Astrocyte (in vitro differentiated cells and primary cell): ENCODE measurements at regions not wholly inside any gene's neighbourhood (a gene's known extent, or its start where the extent isn't known, plus 50 kb on each side); places are given as distances from the start of the nearest gene placed in this dataset.

Experiments used
- DNase-seq: peaks from one replicate; pipeline ENCODE4 v3.0.0-alpha.2; 2010; ENCODE audit warnings: low read depth
- FAIRE-seq: peaks from 2 replicates; lab custom pipeline; 2011; peaks lifted over from hg19 to GRCh38; lab: Jason Lieb, UNC
- H2AFZ ChIP-seq: 2 replicates; pipeline ENCODE4 v1.6.0; 2012; ENCODE audit warnings: low read depth, low read length, inconsistent platforms
- H3K27ac ChIP-seq: 2 replicates; pipeline ENCODE4 v1.5.1; 2011; ENCODE audit warnings: low read depth, low read length, inconsistent platforms
- H3K27me3 ChIP-seq: 2 replicates; pipeline ENCODE4 v1.6.0; 2011; ENCODE audit warnings: low read length, inconsistent platforms; ENCODE audit not compliant: insufficient read depth
- H3K36me3 ChIP-seq: 2 replicates; pipeline ENCODE4 v1.5.1; 2011; ENCODE audit warnings: low read length, inconsistent platforms; ENCODE audit not compliant: insufficient read depth
- H3K4me1 ChIP-seq: 2 replicates; pipeline ENCODE4 v1.5.1; 2011; ENCODE audit warnings: low read length, inconsistent platforms; ENCODE audit not compliant: insufficient read depth
- H3K4me2 ChIP-seq: 2 replicates; pipeline ENCODE4 v1.6.0; 2012; ENCODE audit warnings: low read length, inconsistent platforms
- H3K4me3 ChIP-seq: 2 replicates; pipeline ENCODE4 v1.5.1; 2011; ENCODE audit warnings: low read depth, mild to moderate bottlenecking, low read length, inconsistent platforms; ENCODE audit not compliant: insufficient read depth
- H3K79me2 ChIP-seq: 2 replicates; pipeline ENCODE4 v1.6.0; 2012; ENCODE audit warnings: mild to moderate bottlenecking, low read length, inconsistent platforms; ENCODE audit not compliant: insufficient read depth
- H3K9ac ChIP-seq: 2 replicates; pipeline ENCODE4 v1.6.0; 2012; ENCODE audit warnings: mild to moderate bottlenecking, low read length, inconsistent platforms
- H3K9me3 ChIP-seq: 2 replicates; pipeline ENCODE4 v1.5.1; 2012; ENCODE audit warnings: low read depth, mild to moderate bottlenecking, low read length, inconsistent platforms; ENCODE audit not compliant: insufficient read depth
- H4K20me1 ChIP-seq: 2 replicates; pipeline ENCODE4 v1.6.0; 2012; ENCODE audit warnings: low read length, inconsistent platforms; ENCODE audit not compliant: insufficient read depth
- H3K27ac Mint-ChIP-seq: one replicate; pipeline ENCODE4 v1.8.0; 2021; ENCODE audit warnings: mild to moderate bottlenecking, mixed read lengths; ENCODE audit not compliant: unreplicated experiment
- H3K27me3 Mint-ChIP-seq: one replicate; pipeline ENCODE4 v1.8.0; 2021; ENCODE audit warnings: low read depth, mixed read lengths; ENCODE audit not compliant: unreplicated experiment
- H3K36me3 Mint-ChIP-seq: one replicate; pipeline ENCODE4 v1.8.0; 2021; ENCODE audit warnings: low read depth, mixed read lengths; ENCODE audit not compliant: unreplicated experiment
- H3K4me1 Mint-ChIP-seq: one replicate; pipeline ENCODE4 v1.8.0; 2021; ENCODE audit warnings: low read depth, mixed read lengths; ENCODE audit not compliant: unreplicated experiment
- H3K4me3 Mint-ChIP-seq: one replicate; pipeline ENCODE4 v1.8.0; 2021; ENCODE audit warnings: mild to moderate bottlenecking, moderate library complexity, mixed read lengths; ENCODE audit not compliant: unreplicated experiment
- H3K9me3 Mint-ChIP-seq: one replicate; pipeline ENCODE4 v1.8.0; 2021; ENCODE audit warnings: mild to moderate bottlenecking, mixed read lengths; ENCODE audit not compliant: unreplicated experiment
- CTCF ChIP-seq: IDR thresholded peaks from 2 replicates; pipeline ENCODE4 v1.5.1; 2011; ENCODE audit warnings: low read depth, mild to moderate bottlenecking, inconsistent platforms, low read length, moderate library complexity; ENCODE audit not compliant: insufficient read depth
- EZH2 ChIP-seq: IDR thresholded peaks from 2 replicates; pipeline ENCODE4 v1.6.1; 2012; ENCODE audit warnings: mild to moderate bottlenecking, low read length, inconsistent platforms; ENCODE audit not compliant: insufficient read depth

DNA sequence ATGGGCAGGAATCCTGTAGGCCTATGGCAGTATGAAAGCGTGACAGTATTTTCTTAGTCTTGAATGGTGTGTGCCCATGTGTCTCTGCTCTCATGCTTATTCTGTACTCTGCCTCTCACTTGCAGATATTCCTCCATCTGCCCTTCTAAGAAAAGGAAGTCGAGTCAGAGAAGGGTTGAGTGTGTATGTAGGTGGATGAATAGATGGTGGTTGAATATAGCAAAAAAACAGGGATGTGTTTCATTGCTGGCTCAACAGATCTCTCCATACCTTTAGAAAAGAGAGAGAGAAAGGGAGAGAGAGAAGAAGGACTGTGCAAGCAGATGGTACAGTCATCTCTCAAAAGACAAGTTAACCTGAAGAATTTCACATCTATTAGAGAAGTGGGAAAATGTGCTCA, 381.5 kb downstream of the FBXW7 start:
- Histone ChIP-seq H3K4me2 (no peak overlapping the region), H2AFZ (no peak overlapping the region), H3K27me3 (peaks cover 6% of the 10 kb centered on the region), H3K79me2 (no peaks in the 10 kb centered on the region), H3K9me3 (no peaks in the 10 kb centered on the region), H3K9ac (no peak overlapping the region), H3K4me3 (no peak overlapping the region), H4K20me1 (no peaks in the 10 kb centered on the region), H3K4me1 (no peaks in the 10 kb centered on the region), H3K27ac (no peak overlapping the region), H3K36me3 (no peaks in the 10 kb centered on the region)
- Mint-ChIP-seq H3K9me3 (peaks cover 5% of the 10 kb centered on the region), H3K36me3 (no peaks in the 10 kb centered on the region), H3K27ac (peak overlapping the region; percentile 16), H3K4me1 (peaks cover 6% of the 10 kb centered on the region), H3K4me3 (no peak overlapping the region), H3K27me3 (peaks cover 12% of the 10 kb centered on the region)
- no peak for FAIRE-seq
- no peak for DNase-seq
- TF ChIP-seq CTCF (no peak), EZH2 (no peak)

DNA sequence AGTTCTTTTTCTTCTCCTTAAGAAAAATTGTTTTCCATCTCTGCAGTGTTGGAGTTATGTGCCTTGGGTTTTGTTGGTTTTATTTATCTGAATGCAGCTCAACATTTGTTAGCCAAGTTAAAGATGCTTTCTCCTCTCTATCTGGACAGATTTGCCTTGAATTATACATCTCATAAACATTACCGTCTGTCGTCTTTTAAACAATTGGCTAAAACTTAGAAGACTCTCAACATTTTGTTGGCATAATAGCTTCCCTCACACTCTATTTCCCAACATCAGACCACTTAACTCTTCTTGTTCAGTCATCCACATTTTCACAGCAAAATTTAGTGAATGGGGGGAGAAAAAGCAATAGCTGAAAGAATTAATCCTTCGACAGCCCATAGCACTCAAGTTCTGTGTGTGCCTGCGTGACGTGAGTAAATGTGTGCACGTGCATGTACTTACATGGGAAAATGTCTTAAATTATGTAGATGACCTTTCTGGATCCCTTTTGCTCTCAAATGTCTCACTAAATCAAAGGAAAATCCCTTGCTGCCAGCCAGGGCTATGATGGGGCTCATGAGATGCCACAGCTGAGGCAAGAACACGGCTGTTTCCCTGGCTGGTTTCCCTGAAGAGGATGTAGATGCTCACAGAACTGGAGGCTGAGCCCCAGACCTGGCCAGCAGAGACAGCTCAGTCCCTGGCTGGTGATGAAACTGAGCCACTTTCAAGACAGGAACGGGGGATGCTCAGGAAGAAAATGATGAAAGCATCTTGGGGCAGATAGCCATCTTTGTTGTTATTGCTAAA, 382.2 kb downstream of the FBXW7 start:
- H3K27me3 ChIP-seq, result peaks cover 6% of the 10 kb centered on the region
- no peaks in the 10 kb centered on the region for H3K36me3 ChIP-seq
- Mint-ChIP-seq H3K36me3 (no peaks in the 10 kb centered on the region), H3K4me1 (peaks cover 6% of the 10 kb centered on the region), H3K4me3 (no peak overlapping the region), H3K9me3 (peaks cover 5% of the 10 kb centered on the region), H3K27ac (no peak overlapping the region), H3K27me3 (peaks cover 9% of the 10 kb centered on the region)
- DNase-seq (no peak), FAIRE-seq (no peak)
- H3K4me3 ChIP-seq, result no peak overlapping the region
- H3K4me2 ChIP-seq, result no peak overlapping the region
- no peak overlapping the region for H3K27ac ChIP-seq
- no peaks in the 10 kb centered on the region for H3K9me3 ChIP-seq
- H2AFZ ChIP-seq, result no peak overlapping the region
- H3K79me2 ChIP-seq, result no peaks in the 10 kb centered on the region
- H3K9ac ChIP-seq, result no peak overlapping the region
- no peaks in the 10 kb centered on the region for H4K20me1 ChIP-seq
- no peaks in the 10 kb centered on the region for H3K4me1 ChIP-seq
- TF ChIP-seq EZH2 (no peak), CTCF (no peak)

GRCh38 chr4:152150214-152150613, 385.7 kb downstream of the FBXW7 start:
- no peak for DNase-seq

More at GRCh38 chr4:152150214-152150613, 385.7 kb downstream of the FBXW7 start:
- H3K27ac ChIP-seq, result no peak overlapping the region
- no peak for TF ChIP-seq EZH2
- no peak for TF ChIP-seq CTCF
- H3K27me3 ChIP-seq, result peaks cover 6% of the 10 kb centered on the region
- peaks cover 4% of the 10 kb centered on the region for H3K9me3 ChIP-seq
- no peak overlapping the region for H3K9ac ChIP-seq
- H4K20me1 ChIP-seq, result no peaks in the 10 kb centered on the region
- peaks cover 21% of the 10 kb centered on the region for H3K9me3 Mint-ChIP-seq
- H3K4me1 ChIP-seq, result no peaks in the 10 kb centered on the region
- H3K79me2 ChIP-seq, result no peaks in the 10 kb centered on the region
- H3K27ac Mint-ChIP-seq, result no peak overlapping the region
- FAIRE-seq, result no peak
- no peak overlapping the region for H3K4me2 ChIP-seq
- H3K36me3 ChIP-seq, result no peaks in the 10 kb centered on the region
- H2AFZ ChIP-seq, result no peak overlapping the region
- peaks cover 13% of the 10 kb centered on the region for H3K27me3 Mint-ChIP-seq
- no peaks in the 10 kb centered on the region for H3K36me3 Mint-ChIP-seq
- H3K4me1 Mint-ChIP-seq, result no peaks in the 10 kb centered on the region
- no peak overlapping the region for H3K4me3 Mint-ChIP-seq
- no peak overlapping the region for H3K4me3 ChIP-seq
